Kidney capillary endothelial cell (primary cell): ENCODE measurements at regions not wholly inside any gene's neighbourhood (a gene's known extent, or its start where the extent isn't known, plus 50 kb on each side); places are given as distances from the start of the nearest gene placed in this dataset.
"Not testable (repeated sequence)": the region's sequence is repeated elsewhere in the genome, so short reads cannot be mapped to it uniquely, and the experiment has no call there.

Experiments used
- DNase-seq: peaks from one replicate; pipeline ENCODE4 v3.0.0-alpha.2; 2018; ENCODE audit warnings: low spot score

GRCh38 chr4:63296773-63297172, 1112.5 kb downstream of the TECRL start:
- no peak for DNase-seq

GRCh38 chr4:63275491-63275890, 1133.8 kb downstream of the TECRL start:
- no peak for DNase-seq

GRCh38 chr4:63269156-63269555, 1140.1 kb downstream of the TECRL start:
- no peak for DNase-seq

GRCh38 chr4:63233671-63234070, 1175.6 kb downstream of the TECRL start:
- DNase-seq = no peak

GRCh38 chr4:63232058-63232457, 1177.2 kb downstream of the TECRL start:
- DNase-seq = no peak

GRCh38 chr4:63226229-63226628, 1183.0 kb downstream of the TECRL start:
- no peak for DNase-seq

GRCh38 chr4:63222466-63222865, 1186.8 kb downstream of the TECRL start:
- no peak for DNase-seq

- DNase-seq = no peak
Observed at GRCh38 chr4:63221477-63221876, 1187.8 kb downstream of the TECRL start.

- no peak for DNase-seq
Observed at GRCh38 chr4:63218856-63219255, 1190.4 kb downstream of the TECRL start.

GRCh38 chr4:63214076-63214475, 1195.2 kb downstream of the TECRL start:
- no peak for DNase-seq

- no peak for DNase-seq
Observed at GRCh38 chr4:63211776-63212479, 1197.3 kb downstream of the TECRL start.

- no peak for DNase-seq
Observed at GRCh38 chr4:63211375-63211774, 1197.9 kb downstream of the TECRL start.

- DNase-seq = not testable (repeated sequence)
Observed at GRCh38 chr4:63193029-63193428, 1216.2 kb downstream of the TECRL start.

- DNase-seq = no peak
Observed at GRCh38 chr4:63171341-63171740, 1237.9 kb downstream of the TECRL start.

- DNase-seq = no peak
Observed at GRCh38 chr4:63170923-63171322, 1238.3 kb downstream of the TECRL start.

GRCh38 chr4:63169836-63170235, 1239.4 kb downstream of the TECRL start:
- DNase-seq = no peak

- DNase-seq = no peak
Observed at GRCh38 chr4:63155561-63155960, 1253.7 kb downstream of the TECRL start.

- no peak for DNase-seq
Observed at GRCh38 chr4:63123441-63123840, 1285.8 kb downstream of the TECRL start.

- no peak for DNase-seq
Observed at GRCh38 chr4:63122955-63123354, 1286.3 kb downstream of the TECRL start.

- no peak for DNase-seq
Observed at GRCh38 chr4:63106600-63106999, 1302.7 kb downstream of the TECRL start.

- DNase-seq = no peak
Observed at GRCh38 chr4:63105839-63106238, 1303.4 kb downstream of the TECRL start.

- DNase-seq = no peak
Observed at GRCh38 chr4:63090641-63091040, 1318.6 kb downstream of the TECRL start.

GRCh38 chr4:63085091-63085490, 1324.2 kb downstream of the TECRL start:
- DNase-seq = no peak

GRCh38 chr4:63080934-63081333, 1328.3 kb downstream of the TECRL start:
- DNase-seq = no peak
